Stimulated activated CD4-positive, alpha-beta T cell treated with anti-CD3 and anti-CD28 coated beads, Interleukin-4, amount 100 ng/mL, for 24 hours (primary cell): ENCODE measurements at regions not wholly inside any gene's neighbourhood (a gene's known extent, or its start where the extent isn't known, plus 50 kb on each side); places are given as distances from the start of the nearest gene placed in this dataset.
A peak's percentile ranks its signal among the peaks of the same experiment; 100 is the strongest.
"Not testable (repeated sequence)": the region's sequence is repeated elsewhere in the genome, so short reads cannot be mapped to it uniquely, and the experiment has no call there.

Experiments
- DNase-seq: peaks from one replicate; pipeline ENCODE4 v3.0.0-alpha.2; 2020

- DNase-seq: no peak
Observed at GRCh38 chr13:42400188-42400833, 128.4 kb downstream of the AKAP11 start.

- DNase-seq: no peak
Observed at GRCh38 chr13:42401376-42401775, 129.4 kb downstream of the AKAP11 start.

- peak; percentile 77 for DNase-seq
Observed at GRCh38 chr13:42405665-42406390, 133.9 kb downstream of the AKAP11 start.

GRCh38 chr13:42409075-42409474 is 137.1 kb downstream of the AKAP11 start:
- no peak for DNase-seq

GRCh38 chr13:42409551-42409950 is 137.6 kb downstream of the AKAP11 start:
- DNase-seq: no peak

- no peak for DNase-seq
Observed at GRCh38 chr13:42412812-42413483, 141.0 kb downstream of the AKAP11 start.

- DNase-seq: no peak
Observed at GRCh38 chr13:42413484-42413815, 141.5 kb downstream of the AKAP11 start.

- DNase-seq: no peak
Observed at GRCh38 chr13:42417626-42418025, 145.7 kb downstream of the AKAP11 start.

- DNase-seq: no peak
Observed at GRCh38 chr13:42418184-42418583, 146.2 kb downstream of the AKAP11 start.

GRCh38 chr13:42420304-42420703 is 148.4 kb downstream of the AKAP11 start:
- peak; percentile 64 for DNase-seq

- DNase-seq: no peak
Observed at GRCh38 chr13:42422681-42423080, 150.7 kb downstream of the AKAP11 start.

GRCh38 chr13:42424182-42424581 is 149.8 kb upstream of the TNFSF11 start:
- DNase-seq: no peak

- DNase-seq: no peak
Observed at GRCh38 chr13:42445354-42445753, 128.6 kb upstream of the TNFSF11 start.

- DNase-seq: not testable (repeated sequence)
Observed at GRCh38 chr13:42446597-42446996, 127.4 kb upstream of the TNFSF11 start.

GRCh38 chr13:42453091-42453645 is 120.8 kb upstream of the TNFSF11 start:
- DNase-seq: no peak

GRCh38 chr13:42454749-42455148 is 119.2 kb upstream of the TNFSF11 start:
- no peak for DNase-seq

GRCh38 chr13:42458193-42458592 is 115.8 kb upstream of the TNFSF11 start:
- no peak for DNase-seq

- no peak for DNase-seq
Observed at GRCh38 chr13:42466123-42466522, 107.8 kb upstream of the TNFSF11 start.

GRCh38 chr13:42466609-42467008 is 107.3 kb upstream of the TNFSF11 start:
- no peak for DNase-seq

GRCh38 chr13:42474954-42475353 is 99.0 kb upstream of the TNFSF11 start:
- peak; percentile 34 for DNase-seq

- no peak for DNase-seq
Observed at GRCh38 chr13:42477596-42478190, 96.3 kb upstream of the TNFSF11 start.

GRCh38 chr13:42478531-42479156 is 95.3 kb upstream of the TNFSF11 start:
- peak; percentile 11 for DNase-seq

GRCh38 chr13:42484386-42484785 is 89.6 kb upstream of the TNFSF11 start:
- no peak for DNase-seq
